ENCODE measurements at regions not wholly inside any gene's neighbourhood (a gene's known extent, or its start where the extent isn't known, plus 50 kb on each side); places are given as distances from the start of the nearest gene placed in this dataset.
"Not testable (repeated sequence)": the region's sequence is repeated elsewhere in the genome, so short reads cannot be mapped to it uniquely, and the experiment has no call there.

GRCh38 chr18:34528177-34528576, 181.9 kb upstream of the DTNA start:
- DNase-seq (ENCODE audit: low spot score), result no peak

- no peak for DNase-seq (ENCODE audit: low spot score)
These were observed 180.5 kb upstream of the DTNA start for GRCh38 chr18:34529358-34530335.

GRCh38 chr18:34531110-34531509, 179.0 kb upstream of the DTNA start:
- no peak for DNase-seq (ENCODE audit: low spot score)

- DNase-seq (ENCODE audit: low spot score), result not testable (repeated sequence)
These were observed 175.5 kb upstream of the DTNA start for GRCh38 chr18:34534642-34535041.

DNA sequence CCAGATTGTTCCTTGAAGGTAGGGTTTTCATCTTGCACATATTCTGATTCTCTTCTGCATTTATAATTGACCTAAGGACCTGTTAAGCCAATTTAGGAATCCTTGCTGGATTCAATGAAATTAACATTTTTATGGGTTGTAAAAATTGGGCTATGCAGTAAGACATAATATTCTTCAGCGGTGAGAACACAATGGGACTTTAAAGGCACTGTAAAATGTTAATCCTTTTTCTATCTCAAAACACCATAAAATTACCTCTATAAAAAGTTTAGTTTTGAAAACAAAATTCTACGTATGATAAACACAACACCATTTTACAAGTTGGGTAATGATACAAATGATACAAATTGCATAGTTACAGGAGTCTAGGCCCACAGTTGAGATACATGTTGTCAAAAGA, 169.2 kb upstream of the DTNA start:
- no peak for DNase-seq (ENCODE audit: low spot score)

DNA sequence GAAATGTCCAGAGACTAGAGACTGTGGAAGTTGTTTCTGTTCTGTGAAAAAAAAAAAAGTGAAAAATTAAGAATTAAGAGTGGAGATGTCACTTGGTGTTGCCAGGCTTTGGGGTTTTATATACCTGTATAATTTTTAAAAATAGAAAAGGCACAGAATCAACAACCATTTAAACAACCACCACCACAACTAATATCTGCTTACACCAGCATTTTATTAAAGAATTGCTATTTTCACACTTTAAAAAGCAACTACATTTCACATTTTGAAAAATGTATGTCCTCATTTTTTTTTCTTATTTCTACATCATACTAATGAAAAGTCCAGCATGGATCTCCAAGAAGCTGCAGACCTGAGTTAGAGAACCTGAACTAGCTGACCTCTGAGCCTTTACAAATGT, 167.5 kb upstream of the DTNA start:
- DNase-seq (ENCODE audit: low spot score), result no peak

DNA sequence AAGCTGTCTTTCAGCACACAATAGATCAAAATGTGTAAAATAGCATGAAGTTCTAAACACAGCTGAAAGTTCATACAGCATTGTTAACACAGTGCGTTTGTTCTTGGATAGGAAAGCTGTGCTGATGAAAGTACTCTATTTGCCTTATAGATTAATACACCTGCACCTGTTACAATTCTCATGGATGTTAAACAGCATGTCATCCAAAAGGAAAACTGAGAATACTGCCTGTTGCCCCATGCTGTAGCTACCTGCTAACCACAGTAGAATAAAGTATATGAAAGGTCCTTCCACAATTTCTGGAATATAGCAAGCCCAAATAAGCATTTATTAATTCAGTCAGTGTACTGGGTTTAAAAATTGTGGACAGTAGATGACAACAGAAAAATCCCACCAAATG, 166.7 kb upstream of the DTNA start:
- DNase-seq (ENCODE audit: low spot score), result no peak

DNA sequence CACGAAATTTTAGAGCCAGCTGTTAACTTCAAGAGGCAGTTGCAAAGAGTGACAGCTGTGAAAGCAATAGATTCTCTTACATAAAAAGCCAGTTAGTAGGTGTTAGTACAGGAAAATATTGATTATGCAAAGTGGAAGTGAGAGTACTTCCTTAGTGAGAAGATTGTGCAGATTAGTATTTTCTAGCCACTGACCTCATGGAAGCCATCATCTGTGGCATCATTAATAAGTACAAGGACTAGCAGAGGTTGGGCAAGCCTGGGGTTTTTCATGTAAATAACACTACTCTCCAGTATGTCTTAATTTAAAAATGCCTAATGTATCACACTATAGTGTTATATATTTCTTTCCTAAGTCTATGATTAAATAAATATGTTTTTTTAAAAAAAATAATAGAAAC, 166.2 kb upstream of the DTNA start:
- no peak for DNase-seq (ENCODE audit: low spot score)

GRCh38 chr18:34544930-34545329, 165.2 kb upstream of the DTNA start:
- DNase-seq (ENCODE audit: low spot score), result no peak

GRCh38 chr18:34548120-34548972, 161.8 kb upstream of the DTNA start:
- peak; percentile 4 for DNase-seq (ENCODE audit: low spot score)

DNA sequence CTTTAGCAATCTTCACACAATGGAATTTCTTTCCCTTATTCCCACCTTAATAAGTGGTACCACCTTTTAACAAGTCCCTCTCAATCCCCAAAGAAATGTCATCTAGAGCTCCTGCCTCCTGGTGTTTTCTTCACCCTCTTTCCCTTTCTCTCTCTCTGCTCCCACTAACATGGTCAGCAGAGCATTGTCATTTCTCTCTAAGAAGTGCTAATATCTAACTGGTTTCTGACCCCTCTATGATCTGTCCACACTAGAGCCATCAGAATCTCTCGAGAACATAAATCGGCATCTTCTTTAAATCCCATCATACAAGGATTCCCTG, 161.2 kb upstream of the DTNA start:
- DNase-seq (ENCODE audit: low spot score), result no peak

DNA sequence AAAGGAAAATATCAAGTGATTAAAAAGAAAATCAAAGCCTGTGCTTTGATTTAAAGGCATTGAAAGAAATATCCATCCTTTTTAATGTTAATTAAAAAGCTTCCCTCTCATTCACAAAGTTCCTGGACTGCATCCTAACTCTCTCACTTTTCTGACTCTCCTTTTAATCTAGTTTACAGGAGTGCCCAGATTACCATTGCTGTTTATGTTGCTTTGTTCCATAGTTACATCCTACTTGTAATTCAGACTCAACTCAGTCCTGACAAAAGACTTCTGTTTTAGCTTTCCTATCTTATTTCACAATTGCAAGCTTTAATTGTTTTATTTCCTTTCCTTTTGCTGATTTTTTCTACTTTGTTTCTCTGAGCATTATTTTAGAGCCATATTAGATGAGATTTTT, 160.7 kb upstream of the DTNA start:
- no peak for DNase-seq (ENCODE audit: low spot score)

DNA sequence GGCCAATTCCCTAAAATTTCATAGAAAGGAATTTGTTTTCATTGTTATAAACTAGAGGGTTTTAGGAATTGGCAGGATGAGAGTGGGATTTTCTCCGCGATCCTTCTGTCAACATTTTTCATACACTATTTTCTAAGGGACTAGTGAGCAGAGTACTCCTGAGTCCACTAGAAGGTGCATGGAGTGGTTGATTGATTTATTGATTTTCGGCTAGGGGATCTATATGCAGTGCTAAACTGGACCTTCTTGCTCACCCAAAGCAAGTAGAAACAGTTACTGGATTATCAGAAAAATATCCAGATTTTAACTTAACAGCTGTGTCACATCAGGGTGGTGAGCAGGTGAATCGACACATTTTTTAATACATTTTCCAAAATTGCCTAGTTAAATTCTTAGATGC, 159.9 kb upstream of the DTNA start:
- no peak for DNase-seq (ENCODE audit: low spot score)

DNA sequence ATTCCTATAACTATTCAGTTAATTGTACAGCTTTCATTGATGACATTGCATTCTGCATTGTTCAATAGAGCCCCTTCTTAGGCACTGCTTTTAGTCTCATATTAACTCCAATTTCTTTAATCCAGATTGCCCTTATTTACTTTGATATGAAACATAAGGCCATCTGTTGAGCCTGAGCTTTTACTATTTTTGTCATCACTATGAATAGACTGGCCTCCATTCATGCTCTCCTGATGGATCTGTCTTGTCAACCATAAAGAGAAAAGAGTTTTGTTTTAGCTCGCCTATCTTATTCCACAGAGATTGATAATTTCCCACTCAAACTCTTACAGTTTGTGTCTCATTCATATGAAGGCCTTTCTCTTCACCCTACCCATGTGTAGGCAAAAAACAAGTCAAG, 159.2 kb upstream of the DTNA start:
- no peak for DNase-seq (ENCODE audit: low spot score)

GRCh38 chr18:34551824-34552223, 158.3 kb upstream of the DTNA start:
- DNase-seq (ENCODE audit: low spot score), result no peak

DNA sequence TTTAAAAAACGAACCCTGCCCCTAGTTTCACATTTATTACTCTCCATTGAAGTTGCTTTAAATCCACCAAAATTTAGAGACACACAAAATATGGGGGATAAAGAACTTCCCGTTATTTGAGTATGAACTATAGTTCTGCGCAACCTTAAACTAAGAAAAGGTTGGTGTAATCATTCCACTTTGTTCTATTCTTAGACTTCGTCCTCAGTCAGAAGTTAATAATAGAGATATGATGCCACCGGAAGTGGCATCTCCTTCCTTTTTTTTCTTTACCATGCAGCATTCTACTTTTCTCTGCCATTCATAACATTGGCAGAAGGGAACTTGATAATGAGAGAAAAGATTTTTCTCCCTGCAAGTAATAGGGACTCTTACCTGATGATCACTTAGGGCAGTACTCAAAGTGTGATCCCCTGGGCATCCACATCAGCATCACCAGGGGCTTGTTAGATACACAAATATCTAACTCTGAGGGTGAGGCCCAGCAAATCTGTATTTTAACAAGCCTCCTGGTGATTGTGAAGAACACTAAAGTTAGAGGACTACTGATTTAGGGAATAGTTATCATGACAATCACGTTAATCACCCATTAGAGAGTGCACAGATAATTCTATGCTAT, 147.7 kb upstream of the DTNA start:
- DNase-seq (ENCODE audit: low spot score), result no peak

DNA sequence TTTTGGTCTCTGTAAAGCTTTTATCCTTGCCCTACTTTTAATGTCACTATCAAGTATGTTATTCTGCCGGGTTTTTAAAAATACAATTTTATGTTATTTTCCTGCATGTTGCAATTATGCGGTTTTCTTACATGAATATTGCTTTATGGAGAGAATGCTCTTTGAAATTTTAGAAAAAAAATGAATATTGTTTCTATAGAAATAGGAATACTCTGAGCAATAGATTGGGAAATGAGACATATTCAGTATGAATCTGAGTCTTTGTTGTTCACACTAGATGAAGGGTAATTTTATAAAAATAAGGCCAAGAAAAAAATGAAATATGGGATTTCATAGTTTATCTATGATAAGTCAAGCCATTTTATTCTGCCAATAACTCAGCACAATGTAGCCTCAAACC, 142.2 kb upstream of the DTNA start:
- no peak for DNase-seq (ENCODE audit: low spot score)

DNA sequence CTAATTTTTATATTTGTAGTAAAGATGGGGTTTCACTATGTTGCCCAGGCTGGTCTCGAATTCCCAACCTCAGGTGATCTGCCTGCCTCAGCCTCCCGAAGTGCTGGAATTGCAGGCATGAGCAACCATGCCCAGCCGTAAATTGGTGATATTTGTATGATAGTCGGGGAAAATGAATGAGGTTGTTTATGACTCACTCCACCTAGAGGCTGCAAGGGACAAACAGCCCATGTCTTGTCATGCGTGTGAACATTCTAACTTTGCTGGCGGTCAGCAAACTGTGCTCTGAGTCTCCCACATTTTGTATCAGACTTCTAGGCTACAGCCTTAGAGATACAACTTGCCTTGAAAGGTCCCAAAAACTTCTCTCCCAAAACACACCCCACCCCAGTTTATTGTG, 133.5 kb upstream of the DTNA start:
- DNase-seq (ENCODE audit: low spot score), result no peak

- DNase-seq (ENCODE audit: low spot score), result no peak
These were observed 126.2 kb upstream of the DTNA start for GRCh38 chr18:34583895-34584294.

DNA sequence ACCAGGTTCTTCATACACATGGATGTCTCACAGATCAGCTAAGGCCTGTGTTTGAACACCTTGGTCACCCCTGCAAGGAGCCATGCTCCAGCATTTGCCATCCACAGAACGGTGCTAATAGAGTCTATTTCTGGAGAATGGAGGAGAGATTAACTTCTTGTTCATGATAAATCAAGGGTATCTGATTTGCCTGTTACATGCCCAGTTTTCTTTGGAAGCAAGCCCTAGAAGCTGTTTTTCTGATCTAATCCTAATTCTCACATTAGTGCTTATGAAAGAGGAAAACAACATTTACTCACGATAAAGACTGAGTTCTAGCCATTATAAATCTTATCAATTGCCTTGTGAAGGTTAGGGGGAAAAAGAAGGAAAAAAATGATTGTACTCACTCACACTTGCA, 119.6 kb upstream of the DTNA start:
- DNase-seq (ENCODE audit: low spot score), result no peak

GRCh38 chr18:34591920-34592444, 118.1 kb upstream of the DTNA start:
- no peak for DNase-seq (ENCODE audit: low spot score)

DNA sequence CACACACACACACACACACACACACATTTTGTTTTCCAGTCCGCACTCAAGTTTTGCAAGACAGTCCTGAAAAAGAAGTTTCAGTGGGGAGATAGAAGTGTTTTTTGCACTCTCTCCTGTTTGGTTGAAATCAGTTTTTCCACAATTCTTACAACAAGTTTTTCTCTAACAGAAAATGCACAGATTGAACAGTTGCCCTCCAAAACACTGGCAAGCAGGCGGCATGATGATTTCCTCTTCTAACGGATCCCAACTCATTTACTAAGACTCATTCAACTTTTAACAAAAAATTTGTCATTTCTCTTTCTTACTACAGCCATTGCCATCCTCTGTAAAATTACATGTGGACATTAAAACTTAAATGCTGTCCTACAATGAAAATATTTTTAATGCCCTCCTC, 117.6 kb upstream of the DTNA start:
- DNase-seq (ENCODE audit: low spot score), result no peak

GRCh38 chr18:34592961-34593382, 117.1 kb upstream of the DTNA start:
- DNase-seq (ENCODE audit: low spot score), result no peak
